Caco-2 (cell line): ENCODE measurements at regions not wholly inside any gene's neighbourhood (a gene's known extent, or its start where the extent isn't known, plus 50 kb on each side); places are given as distances from the start of the nearest gene placed in this dataset.

ENCODE experiments used
- BruUV-seq: library from RNA; stranded (reverse); fragments of 400-500 nt; replicated peaks from 2 replicates; lab custom pipeline; 2021; lab: Mats Ljungman, UMichigan
- CTCF ChIA-PET: fragments of 300-600 bp; sonication (Branson Sonifier 250); formaldehyde crosslinking; loops from one replicate; lab custom pipeline; 2022; ENCODE audit warnings: antibody characterized with exemption; lab: Charles Lee
- POLR2A ChIA-PET: fragments of 300-600 bp; sonication (Branson Sonifier 250); formaldehyde crosslinking; loops from one replicate; lab custom pipeline; 2022; ENCODE audit warnings: antibody characterized with exemption; lab: Charles Lee
- DNase-seq, 2 experiments: peaks; one replicate each; pipeline versions ENCODE4 v3.0.0 to v3.0.0-alpha.2; 2020 to 2022
- H3K27me3 ChIP-seq: replicated peaks from 2 replicates; pipeline ENCODE4 v1.6.0; 2011; ENCODE audit warnings: low read length; ENCODE audit not compliant: control insufficient read depth, insufficient read depth
- H3K36me3 ChIP-seq: 2 replicates; pipeline ENCODE4 v1.5.1; 2011; ENCODE audit warnings: low read length; ENCODE audit not compliant: control insufficient read depth, insufficient read depth
- H3K4me1 ChIP-seq: fragments of 250-450 bp; sonication (Bioruptor Pico); 2 replicates; pipeline ENCODE4 v1.5.1; 2020; ENCODE audit warnings: mild to moderate bottlenecking
- H3K4me3 ChIP-seq: 2 replicates; pipeline ENCODE4 v1.5.1; 2011; ENCODE audit warnings: low read depth, mild to moderate bottlenecking, control low read depth, low read length
- H3K9me3 ChIP-seq: fragments of 250-450 bp; sonication (Bioruptor Pico); 2 replicates; pipeline ENCODE4 v1.5.1; 2020; ENCODE audit warnings: mild to moderate bottlenecking, moderate library complexity
- H3K27ac Mint-ChIP-seq: one replicate; pipeline ENCODE4 v1.8.0; 2022; ENCODE audit warnings: mixed read lengths; ENCODE audit not compliant: unreplicated experiment
- H3K27me3 Mint-ChIP-seq: one replicate; pipeline ENCODE4 v1.8.0; 2022; ENCODE audit warnings: mixed read lengths; ENCODE audit not compliant: insufficient read depth, unreplicated experiment
- H3K36me3 Mint-ChIP-seq: one replicate; pipeline ENCODE4 v1.8.0; 2022; ENCODE audit warnings: mild to moderate bottlenecking, mixed read lengths; ENCODE audit not compliant: insufficient read depth, unreplicated experiment
- H3K4me1 Mint-ChIP-seq: one replicate; pipeline ENCODE4 v1.8.0; 2022; ENCODE audit warnings: low read depth, mixed read lengths; ENCODE audit not compliant: unreplicated experiment
- H3K4me3 Mint-ChIP-seq: one replicate; pipeline ENCODE4 v1.8.0; 2022; ENCODE audit warnings: mild to moderate bottlenecking, moderate library complexity, mixed read lengths; ENCODE audit not compliant: unreplicated experiment
- H3K9me3 Mint-ChIP-seq: one replicate; pipeline ENCODE4 v1.8.0; 2022; ENCODE audit warnings: mixed read lengths; ENCODE audit not compliant: unreplicated experiment
- CTCF ChIP-seq, 2 experiments: fragments of 200-600 bp in 1 of 2; IDR thresholded peaks; 1 replicate in 1 of 2; 2 replicates in 1 of 2; pipeline versions ENCODE4 v1.5.1 to v1.8.0; 2011 to 2022; ENCODE audit warnings: antibody characterized with exemption in 1 of 2, control low read depth in 1 of 2, inconsistent platforms in 1 of 2, low read depth in 1 of 2, low read length in 1 of 2, mild to moderate bottlenecking in 1 of 2, moderate library complexity in 1 of 2; ENCODE audit not compliant: insufficient read depth in 1 of 2, severe bottlenecking in 1 of 2, unreplicated experiment in 1 of 2
- intact Hi-C: fragments of 100-400 bp; cut with micrococcal nuclease; formaldehyde crosslinking; loops from one replicate; pipeline ENCODE4 v1.10.0; 2022; ENCODE audit not compliant: unreplicated experiment

- Mint-ChIP-seq H3K4me3 (no peak overlapping the region), H3K9me3 (no peaks in the 10 kb centered on the region), H3K4me1 (peaks cover 11% of the 10 kb centered on the region), H3K36me3 (no peaks in the 10 kb centered on the region), H3K27ac (no peak overlapping the region), H3K27me3 (no peaks in the 10 kb centered on the region)
- no TSS peak for BruUV-seq
- H3K9me3 ChIP-seq = no peaks in the 10 kb centered on the region
- H3K4me3 ChIP-seq = no peak overlapping the region
- no peak for TF ChIP-seq CTCF (IDR thresholded peaks at IDR 0.05; ENCODE audit: insufficient read depth in 1 of 2, low read depth in 1 of 2, low read length in 1 of 2, severe bottlenecking in 1 of 2, unreplicated experiment in 1 of 2)
- no peak for DNase-seq
- POLR2A ChIA-PET = no interaction called here
- H3K27me3 ChIP-seq = no peaks in the 10 kb centered on the region
- intact Hi-C loops = no loop called here
- H3K4me1 ChIP-seq = peaks cover 7% of the 10 kb centered on the region; the same call in 1 of the 2 replicates
- no peaks in the 10 kb centered on the region for H3K36me3 ChIP-seq
- CTCF ChIA-PET = no interaction called here
Observed at GRCh38 chr4:53800741-53801140, 209.5 kb upstream of the LNX1 start.

- Histone ChIP-seq H3K9me3 (no peaks in the 10 kb centered on the region), H3K27me3 (no peaks in the 10 kb centered on the region), H3K36me3 (no peaks in the 10 kb centered on the region), H3K4me1 (no peaks in the 10 kb centered on the region), H3K4me3 (no peak overlapping the region)
- peaks cover 16% of the 10 kb centered on the region for H3K4me1 Mint-ChIP-seq
- BruUV-seq = no TSS peak
- H3K4me3 Mint-ChIP-seq = no peak overlapping the region
- POLR2A ChIA-PET = no interaction called here
- H3K27me3 Mint-ChIP-seq = no peaks in the 10 kb centered on the region
- CTCF ChIA-PET = no interaction called here
- no peak for DNase-seq
- no peak overlapping the region for H3K27ac Mint-ChIP-seq
- H3K9me3 Mint-ChIP-seq = peaks cover 10% of the 10 kb centered on the region
- TF ChIP-seq CTCF (IDR thresholded peaks at IDR 0.05; ENCODE audit: insufficient read depth in 1 of 2, low read depth in 1 of 2, low read length in 1 of 2, severe bottlenecking in 1 of 2, unreplicated experiment in 1 of 2) = no peak
- intact Hi-C loops = no loop called here
- H3K36me3 Mint-ChIP-seq = no peaks in the 10 kb centered on the region
Observed at GRCh38 chr4:53793096-53793495, 201.8 kb upstream of the LNX1 start.

- no peak for DNase-seq
- peaks cover 10% of the 10 kb centered on the region for H3K9me3 Mint-ChIP-seq
- no TSS peak for BruUV-seq
Observed at GRCh38 chr4:53790286-53790685, 199.0 kb upstream of the LNX1 start.

More at GRCh38 chr4:53790286-53790685, 199.0 kb upstream of the LNX1 start:
- intact Hi-C loops = no loop called here
- no peak for TF ChIP-seq CTCF (IDR thresholded peaks at IDR 0.05; ENCODE audit: insufficient read depth in 1 of 2, low read depth in 1 of 2, low read length in 1 of 2, severe bottlenecking in 1 of 2, unreplicated experiment in 1 of 2)
- Histone ChIP-seq H3K9me3 (no peaks in the 10 kb centered on the region), H3K27me3 (no peaks in the 10 kb centered on the region), H3K4me1 (no peaks in the 10 kb centered on the region), H3K4me3 (no peak overlapping the region), H3K36me3 (no peaks in the 10 kb centered on the region)
- H3K27ac Mint-ChIP-seq = no peak overlapping the region
- CTCF ChIA-PET = no interaction called here
- H3K4me3 Mint-ChIP-seq = no peak overlapping the region
- peaks cover 16% of the 10 kb centered on the region for H3K4me1 Mint-ChIP-seq
- no peaks in the 10 kb centered on the region for H3K36me3 Mint-ChIP-seq
- POLR2A ChIA-PET = no interaction called here
- H3K27me3 Mint-ChIP-seq = no peaks in the 10 kb centered on the region
